RWPE2 (cell line): ENCODE measurements at regions not wholly inside any gene's neighbourhood (a gene's known extent, or its start where the extent isn't known, plus 50 kb on each side); places are given as distances from the start of the nearest gene placed in this dataset.

Source experiments
- ATAC-seq: fragments of 200-7000 bp; cut with Tn5 transposase; 3 replicates; pipeline ENCODE4 v1.9.1; 2021; ENCODE audit warnings: low read depth
- DNase-seq: peaks from one replicate; pipeline ENCODE4 v3.0.0-alpha.2; 2020; ENCODE audit warnings: low spot score
- H3K27ac ChIP-seq: fragments of 450-650 bp; 2 replicates; pipeline ENCODE4 v1.5.1; 2017; ENCODE audit warnings: mild to moderate bottlenecking; ENCODE audit not compliant: poor library complexity, severe bottlenecking
- H3K27me3 ChIP-seq: fragments of 250-450 bp; sonication (Bioruptor Pico); 2 replicates; pipeline ENCODE4 v1.5.1; 2021; ENCODE audit warnings: mild to moderate bottlenecking, moderate library complexity; ENCODE audit not compliant: insufficient read depth, poor library complexity, severe bottlenecking
- H3K36me3 ChIP-seq: fragments of 250-450 bp; sonication (Bioruptor Pico); 2 replicates; pipeline ENCODE4 v1.5.1; 2020; ENCODE audit warnings: low read depth, mild to moderate bottlenecking, moderate library complexity
- H3K4me1 ChIP-seq: fragments of 250-450 bp; sonication (Bioruptor Pico); 2 replicates; pipeline ENCODE4 v1.5.1; 2021; ENCODE audit warnings: mild to moderate bottlenecking, moderate library complexity; ENCODE audit not compliant: insufficient read depth, poor library complexity, severe bottlenecking
- H3K4me3 ChIP-seq: fragments of 250-450 bp; sonication (Bioruptor Pico); 2 replicates; pipeline ENCODE4 v1.5.1; 2021; ENCODE audit warnings: mild to moderate bottlenecking, moderate library complexity; ENCODE audit not compliant: severe bottlenecking
- H3K9me3 ChIP-seq: fragments of 250-450 bp; sonication (Bioruptor Pico); 2 replicates; pipeline ENCODE4 v1.5.1; 2021; ENCODE audit warnings: mild to moderate bottlenecking, moderate library complexity; ENCODE audit not compliant: severe bottlenecking
- CTCF ChIP-seq: fragments of 450-650 bp; IDR thresholded peaks from one replicate; pipeline ENCODE4 v1.5.1; 2017; ENCODE audit warnings: mild to moderate bottlenecking, moderate library complexity; ENCODE audit not compliant: poor library complexity, severe bottlenecking

GRCh38 chr9:79131824-79132377 is 439.9 kb upstream of the TLE4 start:
- DNase-seq (no peak), ATAC-seq (peak; percentile 36; the same call in 1 of the 3 replicates)
- no peak overlapping the region for H3K27ac ChIP-seq
- H3K27me3 ChIP-seq = no peaks in the 10 kb centered on the region
- TF ChIP-seq CTCF = no peak
- H3K4me3 ChIP-seq = no peak overlapping the region
- no peaks in the 10 kb centered on the region for H3K36me3 ChIP-seq
- H3K9me3 ChIP-seq = no peaks in the 10 kb centered on the region
- no peaks in the 10 kb centered on the region for H3K4me1 ChIP-seq

DNA sequence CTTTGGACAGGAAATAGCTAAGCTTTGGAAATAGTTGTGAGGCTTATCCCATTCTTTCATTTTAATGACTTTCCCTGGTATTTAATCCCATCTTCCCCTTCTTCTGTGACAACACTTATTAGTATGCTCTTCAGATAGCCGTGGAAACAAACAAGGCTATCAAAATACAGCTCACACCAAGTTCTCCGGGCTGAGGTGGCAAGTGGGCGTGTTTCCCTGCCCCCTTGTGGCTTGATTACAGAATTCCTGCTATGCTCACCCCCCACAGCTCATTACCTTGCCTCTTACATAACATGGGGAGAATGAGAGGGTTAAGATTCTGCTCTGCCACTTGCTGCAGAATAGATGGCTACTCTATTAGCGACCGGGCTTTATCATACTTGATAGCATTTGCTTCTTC is 437.1 kb upstream of the TLE4 start:
- Histone ChIP-seq H3K27me3 (no peaks in the 10 kb centered on the region), H3K4me3 (no peak overlapping the region), H3K4me1 (no peaks in the 10 kb centered on the region), H3K9me3 (no peaks in the 10 kb centered on the region), H3K27ac (no peak overlapping the region), H3K36me3 (no peaks in the 10 kb centered on the region)
- peak; percentile 46 for TF ChIP-seq CTCF
- ATAC-seq (no peak), DNase-seq (no peak)

DNA sequence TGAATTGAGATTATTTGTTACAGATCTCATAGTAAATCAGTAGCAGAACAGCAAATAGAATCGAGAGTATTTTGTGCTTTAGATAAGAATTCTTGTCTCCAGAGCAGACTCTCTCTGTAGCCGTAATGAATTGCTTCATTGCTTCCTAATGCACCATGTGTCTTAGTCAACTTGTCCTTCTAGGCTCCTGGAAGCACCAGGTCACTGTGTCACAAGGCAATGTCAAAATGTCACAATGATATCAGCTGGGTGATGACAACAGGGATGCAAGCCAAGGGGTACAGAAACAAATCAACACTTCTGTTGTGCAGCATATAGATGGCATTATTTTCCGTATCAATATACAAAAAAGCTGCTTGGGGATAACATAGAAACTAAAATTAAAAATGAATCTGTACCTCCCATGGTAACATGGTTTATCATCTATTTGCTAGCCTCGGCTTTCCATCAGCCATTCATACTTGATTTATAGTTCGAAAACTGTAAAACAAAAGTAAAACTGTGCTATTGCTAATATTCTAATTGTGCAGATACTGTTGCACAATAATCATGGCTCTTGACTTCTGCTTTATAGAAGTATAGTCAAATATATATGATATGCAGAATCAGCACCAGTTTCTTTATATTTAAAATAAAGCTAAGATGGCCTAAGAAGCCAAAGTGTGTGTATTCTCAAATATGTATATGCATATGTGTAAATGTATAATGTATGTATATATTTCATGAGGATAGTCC is 435.9 kb upstream of the TLE4 start:
- Histone ChIP-seq H3K4me1 (no peaks in the 10 kb centered on the region), H3K4me3 (no peak overlapping the region), H3K27me3 (no peaks in the 10 kb centered on the region), H3K27ac (no peak overlapping the region), H3K36me3 (no peaks in the 10 kb centered on the region), H3K9me3 (no peaks in the 10 kb centered on the region)
- ATAC-seq (no peak), DNase-seq (no peak)
- no peak for TF ChIP-seq CTCF

DNA sequence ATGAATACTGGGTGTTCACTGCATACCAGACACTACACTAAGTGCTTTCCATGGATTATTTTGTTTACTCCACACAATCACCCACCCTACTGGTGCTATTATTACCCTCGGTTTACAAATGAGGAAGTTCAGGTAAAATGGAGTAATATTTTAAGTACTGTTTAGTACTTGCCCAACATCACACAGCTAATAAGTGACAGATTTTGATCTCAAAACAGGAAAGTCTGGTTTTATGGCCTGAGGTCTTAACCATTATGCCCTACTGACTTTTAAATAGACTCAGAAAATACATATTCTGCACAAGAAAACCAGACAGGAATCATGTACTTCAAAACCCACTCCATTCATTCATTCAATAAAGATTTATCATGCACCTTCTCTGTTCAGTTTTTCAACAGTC is 431.0 kb upstream of the TLE4 start:
- Histone ChIP-seq H3K27me3 (no peaks in the 10 kb centered on the region), H3K27ac (no peak overlapping the region), H3K4me1 (no peaks in the 10 kb centered on the region), H3K4me3 (no peak overlapping the region), H3K9me3 (no peaks in the 10 kb centered on the region), H3K36me3 (no peaks in the 10 kb centered on the region)
- DNase-seq (no peak), ATAC-seq (no peak)
- no peak for TF ChIP-seq CTCF

GRCh38 chr9:79143211-79143610 is 428.6 kb upstream of the TLE4 start:
- Histone ChIP-seq H3K36me3 (no peaks in the 10 kb centered on the region), H3K4me1 (no peaks in the 10 kb centered on the region), H3K27ac (no peak overlapping the region), H3K4me3 (no peak overlapping the region), H3K27me3 (no peaks in the 10 kb centered on the region), H3K9me3 (no peaks in the 10 kb centered on the region)
- no peak for TF ChIP-seq CTCF
- no peak for ATAC-seq
- DNase-seq = no peak
